Osteoblast (primary cell): ENCODE measurements at regions not wholly inside any gene's neighbourhood (a gene's known extent, or its start where the extent isn't known, plus 50 kb on each side); places are given as distances from the start of the nearest gene placed in this dataset.

ENCODE experiments used
- DNase-seq: peaks from one replicate; pipeline ENCODE4 v3.0.0; 2011; ENCODE audit warnings: low spot score, mixed read lengths; ENCODE audit not compliant: insufficient read length; ENCODE audit errors: missing footprints
- H2AFZ ChIP-seq: 2 replicates; pipeline ENCODE4 v1.6.0; 2011; ENCODE audit warnings: mild to moderate bottlenecking, low read length
- H3K27ac ChIP-seq: 2 replicates; pipeline ENCODE4 v1.5.1; 2011; ENCODE audit warnings: mild to moderate bottlenecking, low read depth, low read length, moderate library complexity
- H3K27me3 ChIP-seq: 2 replicates; pipeline ENCODE4 v1.6.0; 2012; ENCODE audit warnings: mild to moderate bottlenecking, control low read depth, inconsistent platforms, low read length, moderate library complexity; ENCODE audit not compliant: insufficient read depth
- H3K36me3 ChIP-seq: 2 replicates; pipeline ENCODE4 v1.5.1; 2011; ENCODE audit warnings: mild to moderate bottlenecking, low read length, control low read depth, moderate library complexity; ENCODE audit not compliant: insufficient read depth
- H3K4me1 ChIP-seq: 2 replicates; pipeline ENCODE4 v1.5.1; 2011; ENCODE audit warnings: mild to moderate bottlenecking, low read length, control low read depth, moderate library complexity; ENCODE audit not compliant: insufficient read depth
- H3K4me2 ChIP-seq: 2 replicates; pipeline ENCODE4 v1.6.0; 2011; ENCODE audit warnings: mild to moderate bottlenecking, low read length; ENCODE audit not compliant: insufficient read depth
- H3K4me3 ChIP-seq: fragments of 200-600 bp; sonication (generic); 3 replicates; pipeline ENCODE4 v1.5.1; 2012; ENCODE audit warnings: mild to moderate bottlenecking, low read length, inconsistent platforms; ENCODE audit not compliant: insufficient read depth
- H3K79me2 ChIP-seq: 2 replicates; pipeline ENCODE4 v1.6.0; 2012; ENCODE audit warnings: mild to moderate bottlenecking, low read length, control low read depth, inconsistent platforms; ENCODE audit not compliant: insufficient read depth
- H3K9me3 ChIP-seq: 2 replicates; pipeline ENCODE4 v1.5.1; 2011; ENCODE audit warnings: low read depth, low read length, control low read depth
- H4K20me1 ChIP-seq: 2 replicates; pipeline ENCODE4 v1.6.0; 2012; ENCODE audit warnings: mild to moderate bottlenecking, low read length, control low read depth; ENCODE audit not compliant: insufficient read depth
- TF ChIP-seq, protein P1 (sequence below): IDR thresholded peaks from 2 replicates; pipeline ENCODE4 v1.5.1; 2011; ENCODE audit warnings: mild to moderate bottlenecking, low read depth, low read length, moderate library complexity; ENCODE audit errors: extremely low read depth

DNA sequence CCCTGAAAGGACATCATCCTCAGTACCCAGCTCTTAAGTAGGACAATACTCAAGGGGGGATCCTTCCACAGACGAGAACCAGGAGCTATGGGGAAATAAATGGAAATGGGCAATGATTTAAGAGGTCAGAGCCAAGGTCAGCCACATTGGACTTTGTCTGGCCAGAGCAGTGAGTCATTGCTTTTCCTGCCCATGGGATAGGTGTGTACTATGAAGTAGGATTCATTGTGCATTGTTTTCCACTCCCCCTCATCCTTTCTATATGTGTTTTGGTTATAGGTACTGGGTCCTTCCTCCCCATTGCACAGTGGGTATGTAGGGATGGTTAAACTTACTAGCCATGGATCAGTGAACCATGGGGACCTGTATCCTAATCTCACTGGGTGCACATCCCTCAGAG lies 328.9 kb upstream of the USP25 start:
- H3K36me3 ChIP-seq, result no peaks in the 10 kb centered on the region
- no peaks in the 10 kb centered on the region for H3K9me3 ChIP-seq
- H4K20me1 ChIP-seq, result no peaks in the 10 kb centered on the region
- peak; percentile 21 for DNase-seq
- H3K4me1 ChIP-seq, result no peaks in the 10 kb centered on the region
- no peak overlapping the region for H3K27ac ChIP-seq
- H3K27me3 ChIP-seq, result no peaks in the 10 kb centered on the region
- no peak overlapping the region for H2AFZ ChIP-seq
- TF ChIP-seq, protein P1, sequence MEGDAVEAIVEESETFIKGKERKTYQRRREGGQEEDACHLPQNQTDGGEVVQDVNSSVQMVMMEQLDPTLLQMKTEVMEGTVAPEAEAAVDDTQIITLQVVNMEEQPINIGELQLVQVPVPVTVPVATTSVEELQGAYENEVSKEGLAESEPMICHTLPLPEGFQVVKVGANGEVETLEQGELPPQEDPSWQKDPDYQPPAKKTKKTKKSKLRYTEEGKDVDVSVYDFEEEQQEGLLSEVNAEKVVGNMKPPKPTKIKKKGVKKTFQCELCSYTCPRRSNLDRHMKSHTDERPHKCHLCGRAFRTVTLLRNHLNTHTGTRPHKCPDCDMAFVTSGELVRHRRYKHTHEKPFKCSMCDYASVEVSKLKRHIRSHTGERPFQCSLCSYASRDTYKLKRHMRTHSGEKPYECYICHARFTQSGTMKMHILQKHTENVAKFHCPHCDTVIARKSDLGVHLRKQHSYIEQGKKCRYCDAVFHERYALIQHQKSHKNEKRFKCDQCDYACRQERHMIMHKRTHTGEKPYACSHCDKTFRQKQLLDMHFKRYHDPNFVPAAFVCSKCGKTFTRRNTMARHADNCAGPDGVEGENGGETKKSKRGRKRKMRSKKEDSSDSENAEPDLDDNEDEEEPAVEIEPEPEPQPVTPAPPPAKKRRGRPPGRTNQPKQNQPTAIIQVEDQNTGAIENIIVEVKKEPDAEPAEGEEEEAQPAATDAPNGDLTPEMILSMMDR, result no peak
- H3K79me2 ChIP-seq, result no peaks in the 10 kb centered on the region
- no peak overlapping the region for H3K4me2 ChIP-seq
- H3K4me3 ChIP-seq, result no peak overlapping the region

DNA sequence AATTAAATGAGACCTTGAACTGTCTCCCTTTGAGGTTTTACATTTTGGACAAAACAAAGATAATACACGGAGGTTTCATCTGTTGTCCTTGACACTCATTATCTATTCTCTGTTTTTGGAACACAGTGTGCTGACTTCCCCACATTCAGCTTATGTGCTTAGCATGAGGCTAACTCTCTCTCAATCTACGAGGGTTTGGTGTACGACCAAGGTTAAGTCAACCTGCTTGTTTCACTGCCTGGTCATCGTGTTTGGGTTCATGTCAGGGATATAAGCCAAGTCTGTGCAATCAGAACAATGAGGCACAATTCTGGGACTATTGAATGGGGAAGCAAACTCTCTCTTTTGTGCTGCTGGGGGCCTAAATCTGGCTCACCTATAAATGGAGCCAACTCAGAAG lies 328.5 kb upstream of the USP25 start:
- no peaks in the 10 kb centered on the region for H3K9me3 ChIP-seq
- TF ChIP-seq, protein P1, result no peak
- no peak overlapping the region for H2AFZ ChIP-seq
- H3K4me3 ChIP-seq, result no peak overlapping the region
- H4K20me1 ChIP-seq, result no peaks in the 10 kb centered on the region
- H3K4me1 ChIP-seq, result no peaks in the 10 kb centered on the region
- H3K27me3 ChIP-seq, result no peaks in the 10 kb centered on the region
- no peaks in the 10 kb centered on the region for H3K36me3 ChIP-seq
- H3K79me2 ChIP-seq, result no peaks in the 10 kb centered on the region
- H3K27ac ChIP-seq, result no peak overlapping the region
- no peak overlapping the region for H3K4me2 ChIP-seq
- DNase-seq, result no peak

DNA sequence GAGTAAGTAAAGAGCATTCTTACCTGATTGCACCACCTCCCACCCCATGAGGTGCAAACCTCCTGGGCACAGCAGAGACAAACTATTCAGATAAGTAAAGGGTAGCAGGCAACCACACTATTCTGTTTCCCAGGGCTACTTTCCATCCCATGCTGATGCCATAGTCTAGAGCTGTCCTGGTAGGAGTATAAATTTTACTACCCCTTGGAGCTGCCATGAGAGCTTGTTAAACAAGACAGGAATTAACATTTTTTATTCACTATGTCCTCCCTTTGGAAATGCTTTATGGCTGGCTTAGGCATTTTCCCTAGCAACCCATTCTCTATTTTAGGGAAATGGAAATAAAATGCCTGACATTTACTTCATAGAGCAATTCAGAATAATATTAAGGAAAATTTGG lies 324.6 kb upstream of the USP25 start:
- H3K4me3 ChIP-seq, result no peak overlapping the region
- no peaks in the 10 kb centered on the region for H3K4me1 ChIP-seq
- DNase-seq, result no peak
- H2AFZ ChIP-seq, result no peak overlapping the region
- H3K27me3 ChIP-seq, result no peaks in the 10 kb centered on the region
- TF ChIP-seq, protein P1, result no peak
- H3K9me3 ChIP-seq, result no peaks in the 10 kb centered on the region
- H3K4me2 ChIP-seq, result no peak overlapping the region
- no peaks in the 10 kb centered on the region for H4K20me1 ChIP-seq
- H3K79me2 ChIP-seq, result no peaks in the 10 kb centered on the region
- no peak overlapping the region for H3K27ac ChIP-seq
- H3K36me3 ChIP-seq, result no peaks in the 10 kb centered on the region

DNA sequence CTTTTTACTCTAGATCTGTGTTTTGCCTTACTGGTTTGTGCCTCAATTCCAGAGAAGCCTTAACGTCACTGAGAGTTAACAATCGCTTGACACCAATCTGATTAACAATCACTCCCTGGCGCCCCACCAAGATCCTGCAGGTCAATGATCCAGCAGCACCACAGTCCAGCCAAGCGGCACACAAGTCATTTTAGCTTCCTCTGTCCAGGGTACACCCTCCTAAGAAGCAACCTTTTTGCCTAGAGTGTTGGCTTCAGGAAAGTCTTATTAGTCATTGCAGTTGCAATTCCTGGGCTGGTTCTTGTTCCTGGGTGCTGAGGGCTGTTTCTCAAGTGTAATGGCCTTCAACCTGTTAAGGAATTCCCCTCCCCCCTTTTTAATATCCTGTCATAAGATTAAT lies 323.0 kb upstream of the USP25 start:
- Histone ChIP-seq H3K4me1 (no peaks in the 10 kb centered on the region), H3K27me3 (no peaks in the 10 kb centered on the region), H3K79me2 (no peaks in the 10 kb centered on the region), H3K36me3 (no peaks in the 10 kb centered on the region), H3K4me3 (no peak overlapping the region), H3K4me2 (no peak overlapping the region), H3K27ac (no peak overlapping the region), H4K20me1 (no peaks in the 10 kb centered on the region), H2AFZ (no peak overlapping the region), H3K9me3 (no peaks in the 10 kb centered on the region)
- TF ChIP-seq, protein P1, result no peak
- no peak for DNase-seq
